ENCODE measurements at regions not wholly inside any gene's neighbourhood (a gene's known extent, or its start where the extent isn't known, plus 50 kb on each side); places are given as distances from the start of the nearest gene placed in this dataset.

- Histone ChIP-seq H3K4me3 (replicated peaks; ENCODE audit: low read depth, low read length) (no peak overlapping the region), H3K36me3 (ENCODE audit: control insufficient read depth, insufficient read depth, low read length) (no peaks in the 10 kb centered on the region), H3K27me3 (replicated peaks; ENCODE audit: control insufficient read depth, insufficient read depth, low read length) (no peaks in the 10 kb centered on the region)
- TF ChIP-seq, protein P1, sequence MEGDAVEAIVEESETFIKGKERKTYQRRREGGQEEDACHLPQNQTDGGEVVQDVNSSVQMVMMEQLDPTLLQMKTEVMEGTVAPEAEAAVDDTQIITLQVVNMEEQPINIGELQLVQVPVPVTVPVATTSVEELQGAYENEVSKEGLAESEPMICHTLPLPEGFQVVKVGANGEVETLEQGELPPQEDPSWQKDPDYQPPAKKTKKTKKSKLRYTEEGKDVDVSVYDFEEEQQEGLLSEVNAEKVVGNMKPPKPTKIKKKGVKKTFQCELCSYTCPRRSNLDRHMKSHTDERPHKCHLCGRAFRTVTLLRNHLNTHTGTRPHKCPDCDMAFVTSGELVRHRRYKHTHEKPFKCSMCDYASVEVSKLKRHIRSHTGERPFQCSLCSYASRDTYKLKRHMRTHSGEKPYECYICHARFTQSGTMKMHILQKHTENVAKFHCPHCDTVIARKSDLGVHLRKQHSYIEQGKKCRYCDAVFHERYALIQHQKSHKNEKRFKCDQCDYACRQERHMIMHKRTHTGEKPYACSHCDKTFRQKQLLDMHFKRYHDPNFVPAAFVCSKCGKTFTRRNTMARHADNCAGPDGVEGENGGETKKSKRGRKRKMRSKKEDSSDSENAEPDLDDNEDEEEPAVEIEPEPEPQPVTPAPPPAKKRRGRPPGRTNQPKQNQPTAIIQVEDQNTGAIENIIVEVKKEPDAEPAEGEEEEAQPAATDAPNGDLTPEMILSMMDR (IDR thresholded peaks at IDR 0.05; ENCODE audit: insufficient read depth, low read length, poor library complexity, severe bottlenecking) = no peak
- no peak for DNase-seq (ENCODE audit: extremely low read depth, insufficient read length)
These were observed 545.4 kb downstream of the FOXG1 start for GRCh38 chr14:29311983-29312382.

GRCh38 chr14:29316936-29317335 lies 550.3 kb downstream of the FOXG1 start:
- Histone ChIP-seq H3K27me3 (replicated peaks; ENCODE audit: control insufficient read depth, insufficient read depth, low read length) (no peaks in the 10 kb centered on the region), H3K36me3 (ENCODE audit: control insufficient read depth, insufficient read depth, low read length) (no peaks in the 10 kb centered on the region), H3K4me3 (replicated peaks; ENCODE audit: low read depth, low read length) (no peak overlapping the region)
- DNase-seq (ENCODE audit: extremely low read depth, insufficient read length) = no peak
- TF ChIP-seq, protein P1 (IDR thresholded peaks at IDR 0.05; ENCODE audit: insufficient read depth, low read length, poor library complexity, severe bottlenecking) = no peak

- no peaks in the 10 kb centered on the region for H3K36me3 ChIP-seq (ENCODE audit: control insufficient read depth, insufficient read depth, low read length)
- no peak overlapping the region for H3K4me3 ChIP-seq (replicated peaks; ENCODE audit: low read depth, low read length)
- no peak for DNase-seq (ENCODE audit: extremely low read depth, insufficient read length)
- H3K27me3 ChIP-seq (replicated peaks; ENCODE audit: control insufficient read depth, insufficient read depth, low read length) = no peaks in the 10 kb centered on the region
- TF ChIP-seq, protein P1 (IDR thresholded peaks at IDR 0.05; ENCODE audit: insufficient read depth, low read length, poor library complexity, severe bottlenecking) = no peak
These were observed 550.8 kb downstream of the FOXG1 start for GRCh38 chr14:29317423-29317822.

GRCh38 chr14:29320286-29320685 lies 553.7 kb downstream of the FOXG1 start:
- Histone ChIP-seq H3K27me3 (replicated peaks; ENCODE audit: control insufficient read depth, insufficient read depth, low read length) (no peaks in the 10 kb centered on the region), H3K36me3 (ENCODE audit: control insufficient read depth, insufficient read depth, low read length) (no peaks in the 10 kb centered on the region), H3K4me3 (replicated peaks; ENCODE audit: low read depth, low read length) (no peak overlapping the region)
- TF ChIP-seq, protein P1 (IDR thresholded peaks at IDR 0.05; ENCODE audit: insufficient read depth, low read length, poor library complexity, severe bottlenecking) = no peak
- DNase-seq (ENCODE audit: extremely low read depth, insufficient read length) = no peak

DNA sequence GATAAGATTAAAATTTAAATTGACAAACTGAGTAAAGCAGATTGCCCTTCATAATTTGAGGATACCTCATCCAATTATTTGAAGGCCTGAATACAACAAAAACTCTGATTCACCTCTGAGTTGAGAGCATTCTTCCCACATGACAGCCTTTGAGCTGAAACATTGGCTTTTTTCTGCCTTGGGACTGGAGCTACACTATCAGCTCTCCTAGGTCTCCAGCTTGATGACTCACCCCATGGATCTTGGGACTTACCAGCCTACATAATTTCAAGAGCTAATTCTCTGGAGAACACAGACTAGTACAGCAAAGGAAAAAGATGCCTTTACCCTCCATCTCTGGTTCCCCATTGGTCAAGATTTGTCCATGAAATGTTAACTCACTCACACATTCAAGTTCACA lies 555.1 kb downstream of the FOXG1 start:
- DNase-seq (ENCODE audit: extremely low read depth, insufficient read length) = no peak
- TF ChIP-seq, protein P1 (IDR thresholded peaks at IDR 0.05; ENCODE audit: insufficient read depth, low read length, poor library complexity, severe bottlenecking) = no peak
- no peak overlapping the region for H3K4me3 ChIP-seq (replicated peaks; ENCODE audit: low read depth, low read length)

GRCh38 chr14:29339494-29340172 lies 573.0 kb downstream of the FOXG1 start:
- DNase-seq (ENCODE audit: extremely low read depth, insufficient read length) = no peak
- TF ChIP-seq, protein P1 (IDR thresholded peaks at IDR 0.05; ENCODE audit: insufficient read depth, low read length, poor library complexity, severe bottlenecking) = no peak

More for the DNA sequence above, 555.1 kb downstream of the FOXG1 start:
- Histone ChIP-seq H3K36me3 (ENCODE audit: control insufficient read depth, insufficient read depth, low read length) (no peaks in the 10 kb centered on the region), H3K27me3 (replicated peaks; ENCODE audit: control insufficient read depth, insufficient read depth, low read length) (no peaks in the 10 kb centered on the region)

More at GRCh38 chr14:29339494-29340172, 573.0 kb downstream of the FOXG1 start:
- H3K27me3 ChIP-seq (replicated peaks; ENCODE audit: control insufficient read depth, insufficient read depth, low read length) = no peaks in the 10 kb centered on the region
- H3K36me3 ChIP-seq (ENCODE audit: control insufficient read depth, insufficient read depth, low read length) = no peaks in the 10 kb centered on the region
- no peak overlapping the region for H3K4me3 ChIP-seq (replicated peaks; ENCODE audit: low read depth, low read length)
